Ishikawa (cell line): ENCODE measurements at regions not wholly inside any gene's neighbourhood (a gene's known extent, or its start where the extent isn't known, plus 50 kb on each side); places are given as distances from the start of the nearest gene placed in this dataset.

Source experiments
- CEBPB ChIP-seq: IDR thresholded peaks from 2 replicates; pipeline ENCODE4 v1.6.1; 2012
- CREB1 ChIP-seq: IDR thresholded peaks from 2 replicates; pipeline ENCODE4 v1.6.1; 2012; ENCODE audit warnings: low read depth
- EP300 ChIP-seq: IDR thresholded peaks from 2 replicates; pipeline ENCODE4 v1.6.1; 2012; ENCODE audit warnings: borderline replicate concordance
- MAX ChIP-seq: IDR thresholded peaks from 2 replicates; pipeline ENCODE4 v1.6.1; 2012
- NFIC ChIP-seq: IDR thresholded peaks from 2 replicates; pipeline ENCODE4 v1.6.1; 2012
- TAF1 ChIP-seq: IDR thresholded peaks from 2 replicates; pipeline ENCODE4 v1.6.1; 2012; ENCODE audit warnings: low read depth, mild to moderate bottlenecking
- TCF12 ChIP-seq: IDR thresholded peaks from 2 replicates; pipeline ENCODE4 v1.6.1; 2012; ENCODE audit warnings: low read depth
- TEAD4 ChIP-seq: IDR thresholded peaks from 2 replicates; pipeline ENCODE4 v1.6.1; 2012
- YY1 ChIP-seq: IDR thresholded peaks from 2 replicates; pipeline ENCODE4 v1.6.1; 2012; ENCODE audit warnings: low read depth

- no peak for TF ChIP-seq EP300
- no peak for TF ChIP-seq TEAD4
- no peak for TF ChIP-seq MAX
- no peak for TF ChIP-seq YY1
- TF ChIP-seq TCF12: no peak
- TF ChIP-seq TAF1: no peak
- TF ChIP-seq CREB1: no peak
- TF ChIP-seq CEBPB: no peak
- TF ChIP-seq NFIC: no peak
Observed at GRCh38 chr3:152190636-152191183, 78.0 kb upstream of the MBNL1 start.
